Stimulated activated effector memory CD8-positive, alpha-beta T cell treated with anti-CD3 and anti-CD28 coated beads, Interleukin-12 subunit alpha, Interleukin-12 subunit beta, amount 100 ng/mL, for 72 hours (primary cell): ENCODE measurements at regions not wholly inside any gene's neighbourhood (a gene's known extent, or its start where the extent isn't known, plus 50 kb on each side); places are given as distances from the start of the nearest gene placed in this dataset.
"Not testable (repeated sequence)": the region's sequence is repeated elsewhere in the genome, so short reads cannot be mapped to it uniquely, and the experiment has no call there.

Source experiments
- ATAC-seq: fragments of 150-1000 bp; cut with Tn5 transposase; 2 replicates; pipeline ENCODE4 v1.10.0; 2021
- DNase-seq, 2 donors: peaks; one replicate each; pipeline ENCODE4 v3.0.0; 2021 to 2022; ENCODE audit warnings: low spot score in 2 of 2
- H3K27ac Mint-ChIP-seq: one replicate; pipeline ENCODE4 v1.8.0; 2022; ENCODE audit warnings: mild to moderate bottlenecking, mixed read lengths
- H3K36me3 Mint-ChIP-seq: one replicate; pipeline ENCODE4 v1.8.0; 2022; ENCODE audit warnings: mild to moderate bottlenecking, mixed read lengths
- H3K4me1 Mint-ChIP-seq: one replicate; pipeline ENCODE4 v1.8.0; 2022; ENCODE audit warnings: mixed read lengths
- H3K4me3 Mint-ChIP-seq: one replicate; pipeline ENCODE4 v1.8.0; 2022; ENCODE audit warnings: mild to moderate bottlenecking, mixed read lengths
- H3K9me3 Mint-ChIP-seq: one replicate; pipeline ENCODE4 v1.8.0; 2022; ENCODE audit warnings: mixed read lengths

GRCh38 chr11:38937709-38938108 lies 2339.7 kb upstream of the RAG2 start:
- Mint-ChIP-seq H3K27ac (no peak overlapping the region), H3K9me3 (peaks cover 11% of the 10 kb centered on the region), H3K36me3 (no peaks in the 10 kb centered on the region), H3K4me1 (no peaks in the 10 kb centered on the region), H3K4me3 (no peak overlapping the region)
- ATAC-seq (no peak), DNase-seq (no peak)

DNA sequence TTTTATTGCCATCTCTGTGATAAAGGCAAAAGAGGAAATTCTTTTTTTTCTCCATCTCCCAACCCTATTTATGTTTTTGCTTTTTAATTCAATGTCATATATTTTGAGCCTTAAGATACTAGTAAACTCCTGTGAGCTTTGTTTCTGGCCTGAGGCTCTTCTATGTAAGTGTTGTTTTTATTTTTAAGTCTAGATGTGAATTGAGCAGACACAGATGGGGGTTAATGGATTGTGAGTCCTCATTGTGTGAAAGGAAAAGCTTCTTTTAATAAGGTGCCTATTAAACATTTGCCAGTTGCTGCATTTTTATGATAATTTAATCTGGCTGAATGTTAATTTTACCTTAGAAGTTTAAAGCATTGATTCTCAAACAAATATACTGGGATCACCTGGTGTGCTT lies 2337.9 kb upstream of the RAG2 start:
- H3K27ac Mint-ChIP-seq: no peak overlapping the region
- H3K36me3 Mint-ChIP-seq: no peaks in the 10 kb centered on the region

GRCh38 chr11:38927993-38928392 lies 2330.0 kb upstream of the RAG2 start:
- Mint-ChIP-seq H3K4me1 (no peaks in the 10 kb centered on the region), H3K36me3 (no peaks in the 10 kb centered on the region), H3K27ac (no peak overlapping the region), H3K9me3 (peaks cover 9% of the 10 kb centered on the region), H3K4me3 (no peak overlapping the region)
- DNase-seq (no peak), ATAC-seq (no peak)

More for the DNA sequence above, 2337.9 kb upstream of the RAG2 start:
- Mint-ChIP-seq H3K9me3 (peaks cover 14% of the 10 kb centered on the region), H3K4me1 (no peaks in the 10 kb centered on the region), H3K4me3 (no peak overlapping the region)
- ATAC-seq (no peak), DNase-seq (no peak)

DNA sequence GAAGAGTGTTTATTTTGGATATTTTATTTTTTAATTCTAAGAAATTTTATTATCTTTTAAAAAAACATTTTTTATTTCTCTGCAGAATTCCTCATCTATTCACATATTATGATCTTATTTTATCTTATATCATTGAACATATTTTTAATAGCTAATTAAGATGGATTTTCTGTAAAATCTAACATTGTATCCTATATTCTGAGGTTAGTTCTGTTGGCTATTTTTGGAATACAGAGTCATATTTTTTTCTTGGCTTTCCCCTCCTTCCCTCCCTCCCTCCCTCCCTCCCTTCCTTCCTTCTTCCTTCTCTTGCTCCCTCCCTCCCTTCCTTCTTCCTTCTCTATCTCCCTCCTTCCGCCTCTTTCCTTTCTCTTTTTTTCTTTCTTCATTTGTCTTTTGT lies 2326.6 kb upstream of the RAG2 start:
- ATAC-seq (no peak), DNase-seq (no peak)
- Mint-ChIP-seq H3K9me3 (peaks cover 14% of the 10 kb centered on the region), H3K4me1 (no peaks in the 10 kb centered on the region), H3K4me3 (no peak overlapping the region), H3K27ac (no peak overlapping the region), H3K36me3 (no peaks in the 10 kb centered on the region)

DNA sequence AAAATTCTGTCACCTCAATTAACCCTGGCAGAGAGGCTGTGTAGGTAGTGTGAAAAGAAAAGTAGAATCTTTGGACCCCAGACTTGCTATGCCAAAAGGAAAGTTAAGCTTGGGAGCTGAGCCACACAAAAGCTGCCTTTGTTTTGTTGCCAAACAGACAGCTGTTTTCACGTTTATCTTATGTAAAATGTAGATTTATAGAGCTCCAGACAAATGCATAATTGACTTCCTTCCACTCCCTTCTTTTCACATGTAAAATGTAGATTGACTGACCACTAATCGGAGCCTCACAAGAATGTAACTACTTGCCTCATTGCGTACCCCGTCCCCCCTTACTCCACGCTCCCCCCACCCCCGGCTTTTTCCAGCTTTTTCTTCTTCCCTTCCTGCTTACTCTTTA lies 2302.2 kb upstream of the RAG2 start:
- DNase-seq (no peak), ATAC-seq (no peak)
- Mint-ChIP-seq H3K27ac (no peak overlapping the region), H3K4me3 (no peak overlapping the region), H3K36me3 (no peaks in the 10 kb centered on the region), H3K4me1 (no peaks in the 10 kb centered on the region), H3K9me3 (peaks cover 9% of the 10 kb centered on the region)

DNA sequence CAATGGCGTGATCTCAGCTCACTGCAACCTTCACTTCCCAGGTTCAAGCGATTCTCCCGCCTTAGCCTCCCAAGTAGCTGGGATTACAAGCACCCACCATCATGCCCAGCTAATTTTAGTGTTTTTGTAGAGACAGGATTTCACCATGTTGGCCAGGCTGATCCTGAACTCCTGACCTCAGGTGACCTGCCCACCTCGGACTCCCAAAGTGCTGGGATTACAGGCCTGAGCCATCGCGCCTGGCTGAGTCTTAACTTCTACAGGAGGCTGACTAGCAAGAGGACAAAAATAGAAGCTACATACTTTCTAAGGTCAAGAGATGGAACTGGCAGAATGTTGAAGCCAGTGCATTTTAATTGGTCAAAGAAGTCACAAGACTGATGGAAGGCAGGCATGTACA lies 2296.2 kb upstream of the RAG2 start:
- H3K4me3 Mint-ChIP-seq, H3K4me1 Mint-ChIP-seq, ATAC-seq, H3K36me3 Mint-ChIP-seq, DNase-seq, H3K27ac Mint-ChIP-seq: not testable (repeated sequence)
- H3K9me3 Mint-ChIP-seq: peaks cover 20% of the 10 kb centered on the region

DNA sequence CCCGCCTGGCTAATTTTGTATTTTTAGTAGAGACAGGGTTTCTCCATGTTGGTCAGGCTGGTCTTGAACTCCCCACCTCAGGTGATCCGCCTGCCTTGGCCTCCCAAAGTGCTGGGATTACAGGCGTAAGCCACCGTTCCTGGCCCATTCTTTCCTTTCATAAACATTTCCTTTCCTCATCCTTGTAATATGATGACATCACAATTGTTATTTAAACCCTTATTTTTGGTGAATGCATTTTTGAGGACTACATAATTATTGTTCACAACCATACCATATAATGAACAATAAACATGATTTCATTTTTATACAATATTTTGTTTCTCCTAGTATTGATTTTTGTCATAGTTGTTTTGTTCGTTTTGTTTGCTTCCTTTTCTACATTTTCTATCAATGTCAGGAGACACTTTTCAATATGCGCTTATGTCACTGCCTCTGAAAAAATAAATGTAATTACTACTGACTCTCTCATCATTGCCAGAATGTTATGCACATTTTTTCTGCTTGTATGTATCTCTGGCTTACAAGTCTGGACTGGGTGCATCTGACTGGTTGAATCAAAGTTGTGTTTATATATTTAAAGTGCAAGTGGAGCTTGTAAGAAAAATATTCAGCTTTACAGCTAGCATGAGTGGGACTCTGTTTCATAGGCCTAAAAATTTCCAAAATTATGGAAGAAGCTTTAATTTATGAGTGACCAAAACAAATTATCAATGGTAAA lies 2286.3 kb upstream of the RAG2 start:
- no peak overlapping the region for H3K4me3 Mint-ChIP-seq
- DNase-seq (no peak), ATAC-seq (no peak)
- no peaks in the 10 kb centered on the region for H3K36me3 Mint-ChIP-seq
- H3K4me1 Mint-ChIP-seq: no peaks in the 10 kb centered on the region
- no peak overlapping the region for H3K27ac Mint-ChIP-seq
- H3K9me3 Mint-ChIP-seq: peaks cover 15% of the 10 kb centered on the region

DNA sequence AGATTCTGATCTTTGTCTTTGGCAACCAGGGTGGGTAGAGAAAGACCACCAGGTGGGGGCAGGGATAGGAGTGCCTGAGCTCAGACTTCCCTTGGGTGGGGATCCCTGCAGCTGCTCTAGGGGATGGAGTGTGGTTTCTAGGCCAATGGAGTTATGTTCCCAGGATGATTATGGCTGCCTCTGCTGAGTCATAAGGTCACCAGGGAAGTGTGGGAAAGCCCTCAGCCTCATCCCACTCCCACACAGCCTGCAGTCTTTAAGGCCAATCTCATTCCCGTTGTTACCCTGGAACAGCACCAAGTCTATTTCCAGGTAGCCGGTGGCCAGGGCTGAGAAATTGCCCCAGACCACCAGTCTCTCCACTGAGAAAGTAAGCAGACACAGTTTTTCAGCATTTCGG lies 2269.3 kb upstream of the RAG2 start:
- Mint-ChIP-seq H3K4me3 (no peak overlapping the region), H3K9me3 (peaks cover 11% of the 10 kb centered on the region), H3K4me1 (no peaks in the 10 kb centered on the region), H3K36me3 (no peaks in the 10 kb centered on the region), H3K27ac (no peak overlapping the region)
- DNase-seq: no peak
- no peak for ATAC-seq

DNA sequence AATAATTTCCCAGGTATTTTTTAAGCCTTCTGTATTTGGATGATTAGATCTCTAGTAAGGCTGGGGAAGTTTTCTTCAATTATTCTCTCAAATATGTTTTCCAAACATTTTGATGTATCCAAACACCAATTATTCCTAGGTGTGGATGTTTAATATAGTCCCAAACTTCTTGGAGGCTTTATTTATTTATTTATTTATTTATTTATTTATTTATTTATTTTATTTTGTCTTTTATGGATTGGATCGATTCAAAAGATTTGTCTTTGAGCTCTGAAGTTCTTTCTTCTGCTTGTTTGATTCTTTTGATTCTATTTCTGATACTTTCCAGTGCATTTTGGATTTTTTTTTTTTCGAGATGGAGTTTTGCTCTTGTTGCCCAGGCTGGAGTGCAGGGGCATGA lies 2267.9 kb upstream of the RAG2 start:
- ATAC-seq (no peak), DNase-seq (no peak)
- Mint-ChIP-seq H3K4me3 (no peak overlapping the region), H3K4me1 (no peaks in the 10 kb centered on the region), H3K9me3 (peaks cover 16% of the 10 kb centered on the region), H3K36me3 (no peaks in the 10 kb centered on the region), H3K27ac (no peak overlapping the region)

DNA sequence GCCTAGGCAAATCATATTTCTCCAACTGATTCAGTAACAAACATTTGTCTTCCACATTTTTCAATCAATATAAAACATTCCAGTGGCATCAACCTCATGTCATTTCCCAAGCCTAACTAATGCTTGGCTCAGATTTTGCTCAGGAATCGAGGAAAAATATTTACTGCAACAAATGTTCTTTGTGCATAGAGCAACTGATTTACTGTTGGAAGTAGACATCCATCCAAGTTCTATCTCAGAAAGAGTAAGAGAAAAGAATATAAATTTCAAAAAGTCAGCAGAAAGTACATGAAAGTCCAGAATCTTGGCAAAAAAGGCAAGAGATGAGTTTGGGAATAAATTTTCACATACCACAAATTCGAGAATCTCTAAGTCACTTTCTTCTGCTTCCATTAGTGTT lies 2245.0 kb upstream of the RAG2 start:
- Mint-ChIP-seq H3K36me3 (no peaks in the 10 kb centered on the region), H3K4me1 (no peaks in the 10 kb centered on the region), H3K4me3 (no peak overlapping the region), H3K27ac (no peak overlapping the region), H3K9me3 (peaks cover 14% of the 10 kb centered on the region)
- DNase-seq (no peak), ATAC-seq (no peak)

- ATAC-seq: no peak
- Mint-ChIP-seq H3K4me1 (no peaks in the 10 kb centered on the region), H3K36me3 (no peaks in the 10 kb centered on the region), H3K4me3 (no peak overlapping the region), H3K27ac (no peak overlapping the region), H3K9me3 (peaks cover 18% of the 10 kb centered on the region)
- no peak for DNase-seq
These were observed 2241.0 kb upstream of the RAG2 start for GRCh38 chr11:38839071-38839470.

- Mint-ChIP-seq H3K9me3 (peaks cover 15% of the 10 kb centered on the region), H3K4me1 (no peaks in the 10 kb centered on the region), H3K27ac (no peak overlapping the region), H3K4me3 (no peak overlapping the region), H3K36me3 (no peaks in the 10 kb centered on the region)
- no peak for ATAC-seq
- no peak for DNase-seq
These were observed 2237.9 kb upstream of the RAG2 start for GRCh38 chr11:38835966-38836365.

DNA sequence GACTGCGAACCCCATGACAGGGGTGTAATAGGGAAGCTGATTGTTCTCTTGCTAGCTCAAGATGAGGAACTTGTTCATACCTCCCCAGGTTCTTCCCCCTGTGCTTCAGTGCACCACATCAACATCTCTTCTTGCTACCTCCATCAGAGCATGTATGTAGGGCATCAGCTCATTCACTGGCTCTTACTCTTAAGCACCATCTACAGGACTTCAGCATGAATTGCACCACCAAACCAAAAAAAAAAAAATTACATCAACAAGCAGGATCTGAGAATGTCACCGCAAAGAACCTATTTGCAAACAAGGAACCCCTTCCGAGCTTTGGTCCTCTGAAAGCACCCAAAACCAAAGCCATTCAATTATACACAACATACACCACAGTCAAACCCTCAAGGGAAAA lies 2226.5 kb upstream of the RAG2 start:
- H3K27ac Mint-ChIP-seq: no peak overlapping the region
- no peaks in the 10 kb centered on the region for H3K36me3 Mint-ChIP-seq
- no peak for DNase-seq
- H3K4me1 Mint-ChIP-seq: no peaks in the 10 kb centered on the region
- H3K4me3 Mint-ChIP-seq: no peak overlapping the region
- peaks cover 24% of the 10 kb centered on the region for H3K9me3 Mint-ChIP-seq
- ATAC-seq: no peak

DNA sequence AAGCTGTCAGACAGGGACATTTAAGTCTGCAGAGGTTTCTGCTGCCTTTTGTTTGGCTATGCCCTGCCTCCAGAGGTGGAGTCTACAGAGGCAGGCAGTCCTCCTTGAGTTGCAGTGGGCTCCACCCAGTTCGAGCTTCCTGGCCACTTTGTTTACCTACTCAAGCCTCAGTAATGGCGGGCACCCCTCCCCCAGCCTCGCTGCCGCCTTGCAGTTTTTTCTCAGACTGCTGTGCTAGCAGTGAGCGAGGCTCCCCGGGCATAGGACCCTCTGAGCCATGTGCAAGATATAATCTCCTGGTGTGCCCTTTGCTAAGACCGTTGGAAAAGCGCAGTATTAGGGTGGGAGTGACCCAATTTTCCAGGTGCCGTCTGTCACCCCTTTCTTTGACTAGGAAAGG lies 2223.8 kb upstream of the RAG2 start:
- DNase-seq, H3K4me1 Mint-ChIP-seq, ATAC-seq, H3K27ac Mint-ChIP-seq, H3K4me3 Mint-ChIP-seq, H3K36me3 Mint-ChIP-seq: not testable (repeated sequence)
- peaks cover 35% of the 10 kb centered on the region for H3K9me3 Mint-ChIP-seq

DNA sequence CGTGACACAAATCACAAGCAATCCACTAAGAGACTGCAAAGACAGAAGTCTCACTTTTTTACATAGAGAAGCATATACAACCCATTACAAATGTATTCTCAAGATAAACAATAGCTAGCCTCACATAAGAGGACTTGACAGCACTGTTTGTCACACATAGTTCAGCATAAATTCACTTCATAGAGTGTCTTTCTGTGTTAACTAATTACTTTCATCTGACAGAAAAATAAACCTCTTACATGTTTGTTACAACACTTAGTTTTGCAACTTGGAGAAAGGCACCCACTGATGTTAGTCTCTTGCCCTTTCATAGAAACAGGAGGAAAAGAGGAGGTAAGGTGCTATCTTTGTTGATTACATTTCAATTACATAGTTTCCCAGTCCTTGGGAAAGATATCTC lies 2221.9 kb upstream of the RAG2 start:
- H3K4me1 Mint-ChIP-seq: no peaks in the 10 kb centered on the region
- H3K4me3 Mint-ChIP-seq: no peak overlapping the region
- peaks cover 24% of the 10 kb centered on the region for H3K9me3 Mint-ChIP-seq
- DNase-seq: no peak
- ATAC-seq: no peak
- no peak overlapping the region for H3K27ac Mint-ChIP-seq
- H3K36me3 Mint-ChIP-seq: no peaks in the 10 kb centered on the region

DNA sequence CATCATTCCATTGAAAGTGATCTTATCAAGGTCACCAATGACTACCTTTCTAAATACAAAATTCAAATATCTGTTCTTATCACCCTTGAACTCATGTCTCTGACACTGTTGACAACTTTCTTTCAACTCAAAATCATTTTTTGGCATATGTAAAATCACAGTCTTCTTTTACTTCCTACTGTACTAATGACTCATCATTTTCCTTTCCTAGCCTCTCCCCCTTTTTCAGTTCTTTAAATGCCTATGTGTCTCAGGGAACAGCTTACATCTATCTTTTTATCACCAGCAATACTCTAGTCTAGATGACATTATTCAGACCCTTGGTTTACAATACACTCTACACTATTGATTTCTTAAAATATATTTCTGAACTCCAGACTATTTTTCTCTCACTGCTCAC lies 2220.7 kb upstream of the RAG2 start:
- Mint-ChIP-seq H3K27ac (no peak overlapping the region), H3K9me3 (peaks cover 23% of the 10 kb centered on the region), H3K36me3 (no peaks in the 10 kb centered on the region), H3K4me1 (no peaks in the 10 kb centered on the region), H3K4me3 (no peak overlapping the region)
- DNase-seq (no peak), ATAC-seq (no peak)

DNA sequence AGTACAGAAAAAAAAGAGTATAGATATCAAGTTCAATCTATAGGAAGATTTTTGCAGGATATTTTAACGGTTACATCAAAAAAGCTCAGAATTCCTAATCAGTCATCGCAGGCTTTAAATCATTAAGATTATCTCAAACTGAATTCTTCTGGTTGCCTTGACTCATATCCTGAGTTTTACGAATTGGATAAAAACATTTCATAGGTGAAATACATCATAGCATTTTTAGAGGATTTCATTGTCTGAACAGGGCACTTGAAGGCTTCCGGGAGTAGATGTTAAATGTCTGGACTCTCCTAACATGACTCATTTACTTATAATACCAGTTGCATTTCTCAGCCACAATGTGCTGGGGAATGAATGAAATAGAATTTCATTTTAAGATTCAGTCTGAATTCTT lies 2216.6 kb upstream of the RAG2 start:
- ATAC-seq (no peak), DNase-seq (no peak)
- H3K9me3 Mint-ChIP-seq: peaks cover 26% of the 10 kb centered on the region
- H3K36me3 Mint-ChIP-seq: no peaks in the 10 kb centered on the region
- H3K4me3 Mint-ChIP-seq: no peak overlapping the region
- no peak overlapping the region for H3K27ac Mint-ChIP-seq
- no peaks in the 10 kb centered on the region for H3K4me1 Mint-ChIP-seq
